HepG2 (cell line): ENCODE measurements at regions not wholly inside any gene's neighbourhood (a gene's known extent, or its start where the extent isn't known, plus 50 kb on each side); places are given as distances from the start of the nearest gene placed in this dataset.

Source experiments
- CBX5 ChIP-seq: sonication (generic); formaldehyde crosslinking; IDR thresholded peaks from 2 replicates; pipeline ENCODE4 v1.4.0; 2020; ENCODE audit warnings: missing genetic modification reagents, borderline replicate concordance
- CREB1 ChIP-seq, 2 experiments: fragments of 450-650 bp in 1 of 2; IDR thresholded peaks; 2 replicates each; pipeline ENCODE4 v1.6.1; 2016 to 2017; ENCODE audit warnings: control low read depth in 1 of 2, mild to moderate bottlenecking in 1 of 2, missing compliant biosample characterization in 1 of 2, missing genetic modification characterization in 1 of 2
- GABPA ChIP-seq, 2 experiments: IDR thresholded peaks; 2 replicates each; pipeline ENCODE4 v1.6.1; 2011 to 2016; ENCODE audit warnings: low read depth in 2 of 2, low read length in 1 of 2, missing biosample characterization in 1 of 2, missing genetic modification characterization in 1 of 2
- KAT8 ChIP-seq: IDR thresholded peaks from 2 replicates; pipeline ENCODE4 v1.6.1; 2016; ENCODE audit warnings: missing genetic modification reagents, missing compliant biosample characterization
- KLF12 ChIP-seq: sonication (generic); formaldehyde crosslinking; IDR thresholded peaks from 2 replicates; pipeline ENCODE4 v1.4.0; 2020; ENCODE audit warnings: missing genetic modification reagents, borderline replicate concordance
- NCOA1 ChIP-seq: sonication (generic); formaldehyde crosslinking; IDR thresholded peaks from 2 replicates; pipeline ENCODE4 v1.9.0; 2021; ENCODE audit warnings: missing genetic modification reagents
- NFYC ChIP-seq: IDR thresholded peaks from 2 replicates; pipeline ENCODE4 v1.6.1; 2016; ENCODE audit warnings: missing genetic modification reagents, missing compliant biosample characterization
- NONO ChIP-seq, 2 experiments: fragments of 450-650 bp in 1 of 2; sonication (generic) in 1 of 2; formaldehyde crosslinking in 1 of 2; IDR thresholded peaks in 1 of 2; conservative IDR thresholded peaks in 1 of 2; 2 replicates each; pipeline versions ENCODE4 v1.6.1 to v1.8.0; 2017 to 2022; ENCODE audit warnings: mild to moderate bottlenecking in 1 of 2, missing genetic modification reagents in 1 of 2, moderate library complexity in 1 of 2
- PCBP2 ChIP-seq: fragments of 200-400 bp; formaldehyde crosslinking; optimal IDR thresholded peaks from 2 replicates; pipeline ENCODE3; 2018; ENCODE audit warnings: low read length, low read depth; ENCODE audit not compliant: poor library complexity, severe bottlenecking
- REPIN1 ChIP-seq: sonication (generic); formaldehyde crosslinking; IDR thresholded peaks from 2 replicates; pipeline ENCODE4 v1.8.0; 2022; ENCODE audit warnings: missing genetic modification reagents, low read depth, mild to moderate bottlenecking, borderline replicate concordance
- SAP130 ChIP-seq: IDR thresholded peaks from 2 replicates; pipeline ENCODE4 v1.6.1; 2016; ENCODE audit warnings: low read depth
- SNAI1 ChIP-seq: sonication (generic); formaldehyde crosslinking; IDR thresholded peaks from 2 replicates; pipeline ENCODE4 v1.5.0; 2020; ENCODE audit warnings: mild to moderate bottlenecking, missing genetic modification reagents, borderline replicate concordance
- SRSF1 ChIP-seq: fragments of 200-400 bp; formaldehyde crosslinking; optimal IDR thresholded peaks from 2 replicates; pipeline ENCODE3; 2017; ENCODE audit warnings: mild to moderate bottlenecking, low read depth, low read length, moderate library complexity
- TCF12 ChIP-seq, 2 experiments: fragments of 450-650 bp in 1 of 2; sonication (generic) in 1 of 2; formaldehyde crosslinking in 1 of 2; IDR thresholded peaks; 2 replicates each; pipeline versions ENCODE4 v1.6.1 to v1.8.0; 2017 to 2022; ENCODE audit warnings: antibody characterized with exemption in 1 of 2, mild to moderate bottlenecking in 1 of 2, missing genetic modification reagents in 1 of 2, moderate library complexity in 1 of 2
- ZNF124 ChIP-seq: sonication (generic); formaldehyde crosslinking; IDR thresholded peaks from 2 replicates; pipeline ENCODE4 v1.4.0; 2020; ENCODE audit warnings: missing genetic modification reagents
- ZNF143 ChIP-seq: sonication (generic); formaldehyde crosslinking; IDR thresholded peaks from 2 replicates; pipeline ENCODE4 v1.4.0; 2020; ENCODE audit warnings: missing genetic modification reagents
- ZNF263 ChIP-seq: sonication (generic); formaldehyde crosslinking; IDR thresholded peaks from 2 replicates; pipeline ENCODE4 v1.4.0; 2020; ENCODE audit warnings: missing genetic modification reagents
- ZNF292 ChIP-seq: sonication (generic); formaldehyde crosslinking; IDR thresholded peaks from 2 replicates; pipeline ENCODE4 v1.8.1; 2022; ENCODE audit warnings: mild to moderate bottlenecking, low read depth, missing genetic modification reagents, borderline replicate concordance
- ZNF816 ChIP-seq: sonication (generic); formaldehyde crosslinking; IDR thresholded peaks from 2 replicates; pipeline ENCODE4 v1.8.0; 2022; ENCODE audit warnings: missing genetic modification reagents, mild to moderate bottlenecking, borderline replicate concordance
- ZNF878 ChIP-seq: sonication (generic); formaldehyde crosslinking; IDR thresholded peaks from 2 replicates; pipeline ENCODE4 v1.8.1; 2023; ENCODE audit warnings: mild to moderate bottlenecking, missing genetic modification reagents, moderate library complexity
- TF ChIP-seq, protein P1 (sequence below): sonication (generic); formaldehyde crosslinking; IDR thresholded peaks from 2 replicates; pipeline ENCODE4 v1.4.0; 2020; ENCODE audit warnings: missing genetic modification reagents
- TF ChIP-seq, protein P2 (sequence below): sonication (generic); formaldehyde crosslinking; IDR thresholded peaks from 2 replicates; pipeline ENCODE4 v1.8.1; 2023; ENCODE audit warnings: missing genetic modification reagents, inconsistent platforms, borderline replicate concordance
- TF ChIP-seq, protein P3 (sequence below): IDR thresholded peaks from 2 replicates; pipeline ENCODE4 v1.6.1; 2012; ENCODE audit warnings: inconsistent platforms
- TF ChIP-seq, protein P4 (sequence below): sonication (generic); formaldehyde crosslinking; IDR thresholded peaks from 2 replicates; pipeline ENCODE4 v1.8.0; 2022; ENCODE audit warnings: missing genetic modification reagents, mild to moderate bottlenecking, inconsistent platforms, borderline replicate concordance

DNA sequence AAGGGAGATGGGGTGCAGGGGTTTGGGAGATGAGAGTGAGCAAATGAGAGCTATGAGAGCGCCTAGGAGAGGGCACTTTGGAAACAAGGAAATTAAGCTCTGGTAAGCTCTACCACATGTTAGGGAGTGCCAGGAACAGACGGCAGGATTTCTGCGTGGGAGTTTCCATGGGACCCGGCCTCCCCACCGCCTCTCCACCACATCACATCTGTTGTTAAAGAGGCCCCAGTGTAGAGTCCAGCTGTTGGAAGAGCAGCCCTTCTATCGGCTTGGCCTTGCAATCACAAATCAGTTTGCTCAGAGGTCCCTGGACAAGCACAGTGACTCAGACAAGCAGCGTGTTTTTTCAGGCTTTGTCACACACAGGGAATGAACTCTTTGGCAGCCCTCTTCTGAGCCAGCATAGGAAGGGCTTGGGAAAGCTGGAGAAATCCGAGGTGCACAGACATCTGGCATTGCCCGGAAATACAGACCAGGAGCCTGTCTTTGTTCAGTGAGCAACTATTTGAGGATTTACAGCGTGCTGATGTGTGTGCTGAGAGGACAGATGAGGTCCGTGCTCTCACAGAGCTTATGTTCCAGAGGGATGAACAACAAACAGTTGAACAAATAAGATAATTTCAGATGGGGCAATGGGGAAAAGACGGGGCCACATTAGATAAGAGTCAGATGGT lies 370.6 kb upstream of the PROK2 start (continued):
- TF ChIP-seq, protein P1, sequence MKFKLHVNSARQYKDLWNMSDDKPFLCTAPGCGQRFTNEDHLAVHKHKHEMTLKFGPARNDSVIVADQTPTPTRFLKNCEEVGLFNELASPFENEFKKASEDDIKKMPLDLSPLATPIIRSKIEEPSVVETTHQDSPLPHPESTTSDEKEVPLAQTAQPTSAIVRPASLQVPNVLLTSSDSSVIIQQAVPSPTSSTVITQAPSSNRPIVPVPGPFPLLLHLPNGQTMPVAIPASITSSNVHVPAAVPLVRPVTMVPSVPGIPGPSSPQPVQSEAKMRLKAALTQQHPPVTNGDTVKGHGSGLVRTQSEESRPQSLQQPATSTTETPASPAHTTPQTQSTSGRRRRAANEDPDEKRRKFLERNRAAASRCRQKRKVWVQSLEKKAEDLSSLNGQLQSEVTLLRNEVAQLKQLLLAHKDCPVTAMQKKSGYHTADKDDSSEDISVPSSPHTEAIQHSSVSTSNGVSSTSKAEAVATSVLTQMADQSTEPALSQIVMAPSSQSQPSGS: no peak
- TF ChIP-seq PCBP2 (no peak), NFYC (CRISPR knock-in tag) (peak; percentile 59; the same call in 1 of the 2 replicates), NCOA1 (CRISPR knock-in tag) (no peak), NONO (IDR thresholded peaks at IDR 0.05) (no peak), NONO (CRISPR knock-in tag; conservative IDR thresholded peaks at IDR 0.05) (0 out of 2 replicates have a peak, but pooled peaks have one; percentile 5), GABPA (IDR thresholded peaks at IDR 0.05; ENCODE audit: low read depth, low read length) (no peak), GABPA (CRISPR knock-in tag; IDR thresholded peaks at IDR 0.05; ENCODE audit: low read depth) (peak; percentile 46), ZNF124 (CRISPR knock-in tag) (no peak), SNAI1 (CRISPR knock-in tag) (no peak), TCF12 (IDR thresholded peaks at IDR 0.05) (no peak), TCF12 (CRISPR knock-in tag; IDR thresholded peaks at IDR 0.05) (no peak), ZNF143 (CRISPR knock-in tag) (no peak), ZNF816 (no peak), KAT8 (CRISPR knock-in tag) (0 out of 2 replicates have a peak, but pooled peaks have one; percentile 18), KLF12 (CRISPR knock-in tag) (peak; percentile 61; the same call in 1 of the 2 replicates), ZNF292 (CRISPR knock-in tag) (peak; percentile 99), SRSF1 (no peak), ZNF263 (0 out of 2 replicates have a peak, but pooled peaks have one; percentile 25), REPIN1 (CRISPR knock-in tag) (no peak), SAP130 (CRISPR knock-in tag) (peak; percentile 72), CBX5 (CRISPR knock-in tag) (peak; percentile 61; the same call in 1 of the 2 replicates), ZNF878 (CRISPR knock-in tag) (no peak), CREB1 (IDR thresholded peaks at IDR 0.05) (no peak), CREB1 (CRISPR knock-in tag; IDR thresholded peaks at IDR 0.05) (peak; percentile 17; the same call in 1 of the 2 replicates)
- TF ChIP-seq, protein P2, sequence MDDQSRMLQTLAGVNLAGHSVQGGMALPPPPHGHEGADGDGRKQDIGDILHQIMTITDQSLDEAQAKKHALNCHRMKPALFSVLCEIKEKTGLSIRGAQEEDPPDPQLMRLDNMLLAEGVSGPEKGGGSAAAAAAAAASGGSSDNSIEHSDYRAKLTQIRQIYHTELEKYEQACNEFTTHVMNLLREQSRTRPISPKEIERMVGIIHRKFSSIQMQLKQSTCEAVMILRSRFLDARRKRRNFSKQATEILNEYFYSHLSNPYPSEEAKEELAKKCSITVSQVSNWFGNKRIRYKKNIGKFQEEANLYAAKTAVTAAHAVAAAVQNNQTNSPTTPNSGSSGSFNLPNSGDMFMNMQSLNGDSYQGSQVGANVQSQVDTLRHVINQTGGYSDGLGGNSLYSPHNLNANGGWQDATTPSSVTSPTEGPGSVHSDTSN: no peak
- TF ChIP-seq, protein P3, sequence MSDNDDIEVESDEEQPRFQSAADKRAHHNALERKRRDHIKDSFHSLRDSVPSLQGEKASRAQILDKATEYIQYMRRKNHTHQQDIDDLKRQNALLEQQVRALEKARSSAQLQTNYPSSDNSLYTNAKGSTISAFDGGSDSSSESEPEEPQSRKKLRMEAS: peak; percentile 64; the same call in 1 of the 2 replicates
- TF ChIP-seq, protein P4, sequence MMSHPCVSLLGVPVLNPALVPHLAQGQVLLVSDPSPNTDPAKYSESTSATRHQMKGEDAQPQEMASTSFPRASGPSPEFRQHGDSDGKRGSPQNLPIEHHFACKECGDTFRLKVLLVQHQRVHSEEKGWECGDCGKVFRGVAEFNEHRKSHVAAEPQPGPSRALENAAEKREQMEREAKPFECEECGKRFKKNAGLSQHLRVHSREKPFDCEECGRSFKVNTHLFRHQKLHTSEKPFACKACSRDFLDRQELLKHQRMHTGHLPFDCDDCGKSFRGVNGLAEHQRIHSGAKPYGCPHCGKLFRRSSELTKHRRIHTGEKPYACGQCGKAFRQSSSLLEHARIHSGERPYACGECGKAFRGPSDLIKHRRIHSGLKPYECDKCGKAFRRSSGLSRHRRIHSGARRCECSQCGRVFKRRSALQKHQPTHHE (CRISPR knock-in tag): 0 out of 2 replicates have a peak, but pooled peaks have one; percentile 32
